IgD-negative memory B cell (primary cell): ENCODE measurements at regions not wholly inside any gene's neighbourhood (a gene's known extent, or its start where the extent isn't known, plus 50 kb on each side); places are given as distances from the start of the nearest gene placed in this dataset.

Experiments used
- H3K27ac Mint-ChIP-seq, 3 donors: one replicate each; pipeline ENCODE4 v1.8.0; 2020 to 2022; ENCODE audit warnings: mild to moderate bottlenecking in 3 of 3, mixed read lengths in 3 of 3, moderate library complexity in 1 of 3
- H3K27me3 Mint-ChIP-seq: one replicate; pipeline ENCODE4 v1.8.0; 2021; ENCODE audit warnings: mixed read lengths
- H3K36me3 Mint-ChIP-seq: one replicate; pipeline ENCODE4 v1.8.0; 2020; ENCODE audit warnings: mild to moderate bottlenecking, mixed read lengths
- H3K4me1 Mint-ChIP-seq, 3 donors: one replicate each; pipeline ENCODE4 v1.8.0; 2020 to 2022; ENCODE audit warnings: mixed read lengths in 3 of 3, mild to moderate bottlenecking in 1 of 3
- H3K4me3 Mint-ChIP-seq, 4 donors: one replicate each; pipeline ENCODE4 v1.8.0; 2020 to 2022; ENCODE audit warnings: mild to moderate bottlenecking in 4 of 4, mixed read lengths in 4 of 4, moderate library complexity in 3 of 4
- H3K9me3 Mint-ChIP-seq, 3 donors: one replicate each; pipeline ENCODE4 v1.8.0; 2020 to 2021; ENCODE audit warnings: mixed read lengths in 3 of 3, mild to moderate bottlenecking in 1 of 3

GRCh38 chr11:15794361-15795150, 561.8 kb downstream of the SOX6 start:
- Mint-ChIP-seq H3K4me3 (no peak overlapping the region), H3K9me3 (peaks cover 0 to 13% (median 0%) of the 10 kb centered on the region in 3 donors), H3K4me1 (no peaks in the 10 kb centered on the region), H3K36me3 (peaks cover 2% of the 10 kb centered on the region), H3K27ac (no peak overlapping the region), H3K27me3 (no peaks in the 10 kb centered on the region)

- Mint-ChIP-seq H3K36me3 (peaks cover 2% of the 10 kb centered on the region), H3K4me3 (no peak overlapping the region), H3K4me1 (no peaks in the 10 kb centered on the region), H3K27me3 (no peaks in the 10 kb centered on the region), H3K9me3 (peaks cover 0 to 13% (median 0%) of the 10 kb centered on the region in 3 donors), H3K27ac (no peak overlapping the region)
Measured at GRCh38 chr11:15795378-15795777, 561.0 kb downstream of the SOX6 start.

GRCh38 chr11:15800111-15800800, 556.1 kb downstream of the SOX6 start:
- H3K27ac Mint-ChIP-seq: no peak overlapping the region
- no peaks in the 10 kb centered on the region for H3K4me1 Mint-ChIP-seq
- no peaks in the 10 kb centered on the region for H3K9me3 Mint-ChIP-seq
- H3K27me3 Mint-ChIP-seq: no peaks in the 10 kb centered on the region
- H3K4me3 Mint-ChIP-seq: no peak overlapping the region
- no peaks in the 10 kb centered on the region for H3K36me3 Mint-ChIP-seq

- Mint-ChIP-seq H3K4me1 (no peaks in the 10 kb centered on the region), H3K9me3 (no peaks in the 10 kb centered on the region), H3K36me3 (no peaks in the 10 kb centered on the region), H3K27me3 (no peaks in the 10 kb centered on the region), H3K4me3 (no peak overlapping the region), H3K27ac (no peak overlapping the region)
Measured at GRCh38 chr11:15801126-15801525, 555.2 kb downstream of the SOX6 start.

- H3K4me1 Mint-ChIP-seq: no peaks in the 10 kb centered on the region
- H3K4me3 Mint-ChIP-seq: no peak overlapping the region
- no peaks in the 10 kb centered on the region for H3K27me3 Mint-ChIP-seq
- H3K9me3 Mint-ChIP-seq: no peaks in the 10 kb centered on the region
- no peaks in the 10 kb centered on the region for H3K36me3 Mint-ChIP-seq
- no peak overlapping the region for H3K27ac Mint-ChIP-seq
Measured at GRCh38 chr11:15801616-15802015, 554.7 kb downstream of the SOX6 start.

GRCh38 chr11:15805726-15806125, 550.6 kb downstream of the SOX6 start:
- Mint-ChIP-seq H3K4me3 (no peak overlapping the region), H3K9me3 (peaks cover 0 to 2% (median 0%) of the 10 kb centered on the region in 3 donors)

GRCh38 chr11:15806217-15806616, 550.1 kb downstream of the SOX6 start:
- Mint-ChIP-seq H3K9me3 (peaks cover 0 to 2% (median 0%) of the 10 kb centered on the region in 3 donors), H3K27ac (no peak overlapping the region), H3K4me3 (no peak overlapping the region), H3K27me3 (no peaks in the 10 kb centered on the region), H3K4me1 (no peaks in the 10 kb centered on the region), H3K36me3 (no peaks in the 10 kb centered on the region)

More at GRCh38 chr11:15805726-15806125, 550.6 kb downstream of the SOX6 start:
- Mint-ChIP-seq H3K27me3 (no peaks in the 10 kb centered on the region), H3K4me1 (no peaks in the 10 kb centered on the region), H3K27ac (no peak overlapping the region), H3K36me3 (no peaks in the 10 kb centered on the region)

- H3K36me3 Mint-ChIP-seq: no peaks in the 10 kb centered on the region
- H3K27ac Mint-ChIP-seq: no peak overlapping the region
- peaks cover 0 to 2% (median 0%) of the 10 kb centered on the region in 3 donors for H3K9me3 Mint-ChIP-seq
- no peak overlapping the region for H3K4me3 Mint-ChIP-seq
- H3K4me1 Mint-ChIP-seq: no peaks in the 10 kb centered on the region
- no peaks in the 10 kb centered on the region for H3K27me3 Mint-ChIP-seq
Measured at GRCh38 chr11:15807827-15808226, 548.5 kb downstream of the SOX6 start.

GRCh38 chr11:15810082-15810481, 546.3 kb downstream of the SOX6 start:
- no peaks in the 10 kb centered on the region for H3K27me3 Mint-ChIP-seq
- no peak overlapping the region for H3K4me3 Mint-ChIP-seq
- peaks cover 0 to 4% (median 2%) of the 10 kb centered on the region in 3 donors for H3K9me3 Mint-ChIP-seq
- H3K36me3 Mint-ChIP-seq: no peaks in the 10 kb centered on the region
- H3K4me1 Mint-ChIP-seq: no peaks in the 10 kb centered on the region
- H3K27ac Mint-ChIP-seq: no peak overlapping the region

- H3K36me3 Mint-ChIP-seq: no peaks in the 10 kb centered on the region
- H3K4me3 Mint-ChIP-seq: no peak overlapping the region
- peaks cover 0 to 4% (median 2%) of the 10 kb centered on the region in 3 donors for H3K9me3 Mint-ChIP-seq
- H3K27me3 Mint-ChIP-seq: no peaks in the 10 kb centered on the region
- H3K4me1 Mint-ChIP-seq: no peaks in the 10 kb centered on the region
- no peak overlapping the region for H3K27ac Mint-ChIP-seq
Measured at GRCh38 chr11:15810525-15810924, 545.8 kb downstream of the SOX6 start.

GRCh38 chr11:15815246-15816195, 540.8 kb downstream of the SOX6 start:
- no peaks in the 10 kb centered on the region for H3K36me3 Mint-ChIP-seq
- H3K4me1 Mint-ChIP-seq: peaks cover 0 to 2% (median 0%) of the 10 kb centered on the region in 3 donors
- H3K4me3 Mint-ChIP-seq: no peak overlapping the region
- peaks cover 0 to 4% (median 2%) of the 10 kb centered on the region in 3 donors for H3K9me3 Mint-ChIP-seq
- H3K27me3 Mint-ChIP-seq: peaks cover 2% of the 10 kb centered on the region
- no peak overlapping the region for H3K27ac Mint-ChIP-seq

- Mint-ChIP-seq H3K9me3 (peaks cover 0 to 4% (median 2%) of the 10 kb centered on the region in 3 donors), H3K27ac (no peak overlapping the region), H3K27me3 (peaks cover 2% of the 10 kb centered on the region), H3K4me3 (no peak overlapping the region), H3K4me1 (peaks cover 0 to 2% (median 0%) of the 10 kb centered on the region in 3 donors), H3K36me3 (no peaks in the 10 kb centered on the region)
Measured at GRCh38 chr11:15816260-15816871, 540.0 kb downstream of the SOX6 start.

GRCh38 chr11:15817001-15817400, 539.3 kb downstream of the SOX6 start:
- Mint-ChIP-seq H3K4me1 (peaks cover 0 to 2% (median 0%) of the 10 kb centered on the region in 3 donors), H3K27ac (no peak overlapping the region), H3K27me3 (peaks cover 3% of the 10 kb centered on the region)

GRCh38 chr11:15818132-15818842, 538.1 kb downstream of the SOX6 start:
- Mint-ChIP-seq H3K4me3 (no peak overlapping the region), H3K9me3 (peaks cover 0 to 10% (median 2%) of the 10 kb centered on the region in 3 donors), H3K36me3 (no peaks in the 10 kb centered on the region), H3K4me1 (peaks cover 0 to 2% (median 0%) of the 10 kb centered on the region in 3 donors), H3K27ac (no peak overlapping the region), H3K27me3 (peaks cover 3% of the 10 kb centered on the region)

More at GRCh38 chr11:15817001-15817400, 539.3 kb downstream of the SOX6 start:
- peaks cover 0 to 9% (median 2%) of the 10 kb centered on the region in 3 donors for H3K9me3 Mint-ChIP-seq
- H3K36me3 Mint-ChIP-seq: no peaks in the 10 kb centered on the region
- H3K4me3 Mint-ChIP-seq: no peak overlapping the region
